GM18498 (cell line): ENCODE measurements at regions not wholly inside any gene's neighbourhood (a gene's known extent, or its start where the extent isn't known, plus 50 kb on each side); places are given as distances from the start of the nearest gene placed in this dataset.
"Not testable (repeated sequence)": the region's sequence is repeated elsewhere in the genome, so short reads cannot be mapped to it uniquely, and the experiment has no call there.

ENCODE experiments used
- ATAC-seq: cut with Tn5 transposase; IDR thresholded peaks from one replicate; pipeline ENCODE4 v1.9.1; 2021; ENCODE audit warnings: mild to moderate bottlenecking, moderate library complexity; ENCODE audit not compliant: unreplicated experiment

- no peak for ATAC-seq
Measured at GRCh38 chr10:25797888-25798429, 136.1 kb upstream of the MYO3A start.

DNA sequence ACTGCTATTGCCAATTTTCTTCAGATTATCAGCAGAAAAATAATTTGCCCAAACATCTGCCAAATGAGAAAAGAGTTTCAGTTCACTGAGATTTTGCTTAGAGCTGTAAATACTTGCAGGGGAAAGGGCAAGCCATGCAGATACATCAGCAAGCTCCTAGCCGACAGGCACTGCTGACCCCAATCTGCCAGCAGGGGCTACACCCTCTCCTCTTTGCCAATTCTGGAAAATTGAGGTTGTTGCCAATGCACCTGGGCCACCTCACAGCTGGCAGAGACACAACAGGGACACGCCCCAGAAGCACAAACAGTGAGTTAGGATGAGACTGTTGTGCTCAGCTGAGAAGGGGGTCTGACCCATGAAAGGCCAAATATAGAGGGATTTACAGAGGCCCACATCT, 129.5 kb upstream of the MYO3A start:
- ATAC-seq, result no peak

DNA sequence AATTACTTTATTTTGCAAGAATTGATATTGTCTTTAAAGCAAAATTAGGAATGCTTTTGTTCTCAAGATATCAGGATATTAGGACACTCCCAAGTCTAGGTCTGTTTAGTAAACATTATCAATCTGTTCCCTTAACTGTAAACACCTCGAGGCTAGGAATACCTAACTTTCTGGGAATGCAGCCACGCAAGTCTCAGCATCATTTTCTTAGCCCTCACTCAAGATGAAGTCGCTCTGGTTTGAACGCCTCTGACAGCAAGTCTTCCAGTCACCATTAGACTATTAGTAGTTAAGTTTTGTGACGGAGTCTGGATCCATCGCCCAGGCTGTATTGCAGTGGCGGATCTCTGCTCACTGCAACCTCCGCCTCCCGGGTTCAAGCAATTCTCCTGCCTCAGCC, 128.0 kb upstream of the MYO3A start:
- no peak for ATAC-seq

DNA sequence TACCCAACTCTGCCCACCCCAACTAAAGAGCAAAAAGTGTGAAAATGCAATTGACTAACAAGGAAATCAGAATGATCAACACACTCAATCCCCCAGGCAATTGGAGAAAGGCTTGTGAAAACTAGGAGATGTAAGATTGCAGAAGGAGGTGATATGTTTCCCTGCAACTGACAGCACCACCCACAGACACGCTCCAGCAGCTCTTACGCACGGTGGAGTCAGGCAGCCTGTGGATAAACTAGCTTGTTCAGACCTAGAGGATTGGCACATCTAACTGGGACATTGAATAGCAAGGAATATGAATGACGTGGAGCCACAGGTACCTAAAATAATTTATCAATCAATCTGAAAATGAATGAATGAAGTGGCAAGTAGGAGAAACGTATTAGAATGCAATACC, 125.7 kb upstream of the MYO3A start:
- no peak for ATAC-seq

GRCh38 chr10:25811052-25811685, 122.9 kb upstream of the MYO3A start:
- ATAC-seq, result no peak

DNA sequence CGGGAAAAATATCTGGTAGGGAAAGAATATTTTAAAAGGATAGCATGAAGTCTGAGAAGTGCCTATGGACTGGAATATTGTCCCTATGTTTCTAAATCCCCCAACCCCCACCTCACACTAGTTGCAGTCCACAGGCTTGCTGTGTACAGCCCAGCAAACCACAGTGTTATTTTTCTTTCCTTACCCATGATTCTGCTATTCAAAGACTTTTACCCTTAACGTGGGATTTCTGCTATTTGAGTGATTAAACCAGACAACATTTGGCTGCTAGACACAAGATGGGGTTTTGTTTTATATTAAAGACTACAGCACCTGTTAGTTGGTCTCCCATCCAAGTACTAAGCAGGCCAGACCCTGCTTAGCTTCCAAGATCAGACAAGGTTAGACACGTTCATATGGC, 120.5 kb upstream of the MYO3A start:
- ATAC-seq, result no peak

- ATAC-seq, result no peak
Measured at GRCh38 chr10:25815236-25815635, 118.8 kb upstream of the MYO3A start.

DNA sequence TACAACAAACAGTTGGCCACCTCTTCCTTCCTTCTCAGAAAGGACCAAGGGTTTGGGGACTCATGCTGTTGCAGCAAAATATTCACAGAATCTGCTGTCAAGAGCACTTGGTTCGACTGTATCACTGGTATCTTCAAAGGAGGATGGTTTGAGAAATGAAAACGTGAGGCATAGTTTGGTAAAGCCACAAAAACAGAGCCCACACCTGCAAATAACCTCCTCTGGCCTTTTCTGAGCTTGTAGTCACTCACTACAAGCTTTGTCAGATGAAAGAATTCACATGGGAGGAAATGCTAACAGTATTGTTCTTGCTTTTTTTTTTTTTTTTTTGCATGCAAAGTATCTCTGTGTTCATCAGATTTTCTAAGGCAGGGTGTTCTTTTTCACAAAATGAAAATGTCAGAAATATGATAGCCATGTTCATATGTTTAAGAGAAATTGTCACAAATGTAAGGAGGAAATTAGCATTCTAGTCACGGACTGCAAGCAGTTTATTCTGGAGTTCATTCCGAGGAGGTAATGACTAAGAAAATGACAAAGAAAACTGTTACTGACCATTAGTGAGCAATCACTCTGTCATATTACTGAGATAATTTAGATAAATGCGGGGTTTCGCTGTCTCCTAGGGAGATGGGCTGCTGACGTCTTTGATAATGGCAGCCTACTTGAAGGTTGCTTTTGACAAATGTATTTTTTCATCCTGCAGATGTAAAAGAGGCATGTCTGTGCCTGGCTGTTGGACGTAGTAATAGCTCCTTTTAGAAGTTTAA, 117.8 kb upstream of the MYO3A start:
- no peak for ATAC-seq

GRCh38 chr10:25817200-25817599, 116.8 kb upstream of the MYO3A start:
- no peak for ATAC-seq

DNA sequence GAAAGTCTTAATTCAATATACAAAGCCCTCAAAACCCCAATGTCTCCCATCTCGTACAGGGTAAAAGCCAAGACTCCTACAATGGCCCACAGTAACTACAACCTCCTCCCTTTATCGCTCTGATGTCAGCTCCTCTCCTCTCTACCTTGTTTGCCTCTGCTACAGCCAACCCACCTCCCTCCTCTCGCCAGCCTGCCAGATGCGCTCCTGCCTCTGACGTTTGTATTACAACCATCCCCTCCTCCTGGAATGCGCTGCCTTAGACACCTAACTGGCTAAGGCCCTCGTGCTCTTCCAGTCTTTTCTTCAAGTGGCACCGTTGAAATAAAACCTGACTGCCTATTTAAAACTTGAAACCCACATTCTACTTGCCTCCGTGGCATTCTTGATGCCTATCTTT, 115.3 kb upstream of the MYO3A start:
- ATAC-seq, result no peak

- ATAC-seq, result no peak
Measured at GRCh38 chr10:25820472-25820871, 113.6 kb upstream of the MYO3A start.

- no peak for ATAC-seq
Measured at GRCh38 chr10:25820874-25821273, 113.2 kb upstream of the MYO3A start.

- ATAC-seq, result no peak
Measured at GRCh38 chr10:25824050-25824449, 110.0 kb upstream of the MYO3A start.

DNA sequence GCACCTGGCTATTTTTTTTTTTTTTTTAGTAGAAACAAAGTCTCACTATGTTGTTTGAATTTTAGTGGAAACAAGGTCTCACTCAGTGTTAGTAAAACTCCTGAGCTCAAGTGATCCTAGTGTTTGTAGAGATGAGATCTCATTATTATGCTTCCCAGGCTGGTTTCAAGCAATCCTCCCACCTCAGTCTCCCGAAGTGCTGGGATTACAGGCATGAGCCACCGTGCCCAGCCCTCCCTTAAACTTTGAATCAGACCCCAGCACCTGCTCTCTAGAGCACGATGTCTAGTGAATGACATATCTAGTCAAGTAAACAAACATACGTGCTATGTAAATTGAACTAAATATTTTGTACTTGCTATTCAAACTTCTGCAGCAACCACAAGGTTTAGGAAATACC, 105.6 kb upstream of the MYO3A start:
- no peak for ATAC-seq

GRCh38 chr10:25831080-25831479, 102.9 kb upstream of the MYO3A start:
- ATAC-seq, result no peak

GRCh38 chr10:25839683-25840082, 94.3 kb upstream of the MYO3A start:
- no peak for ATAC-seq

DNA sequence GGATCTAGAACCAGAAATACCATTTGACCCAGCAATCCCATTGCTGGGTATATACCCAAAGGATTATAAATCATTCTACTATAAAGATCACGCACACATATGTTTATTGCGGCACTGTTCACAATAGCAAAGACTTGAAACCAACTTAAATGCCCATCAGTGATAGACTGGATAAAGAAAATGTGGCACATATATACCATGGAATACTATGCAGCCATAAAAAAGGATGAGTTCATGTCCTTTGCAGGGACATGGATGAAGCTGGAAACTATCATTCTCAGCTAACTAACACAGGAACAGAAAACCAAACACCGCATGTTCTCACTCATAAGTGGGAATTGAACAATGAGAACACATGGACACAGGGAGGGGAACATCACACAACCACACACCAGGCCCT, 93.2 kb upstream of the MYO3A start:
- not testable (repeated sequence) for ATAC-seq

DNA sequence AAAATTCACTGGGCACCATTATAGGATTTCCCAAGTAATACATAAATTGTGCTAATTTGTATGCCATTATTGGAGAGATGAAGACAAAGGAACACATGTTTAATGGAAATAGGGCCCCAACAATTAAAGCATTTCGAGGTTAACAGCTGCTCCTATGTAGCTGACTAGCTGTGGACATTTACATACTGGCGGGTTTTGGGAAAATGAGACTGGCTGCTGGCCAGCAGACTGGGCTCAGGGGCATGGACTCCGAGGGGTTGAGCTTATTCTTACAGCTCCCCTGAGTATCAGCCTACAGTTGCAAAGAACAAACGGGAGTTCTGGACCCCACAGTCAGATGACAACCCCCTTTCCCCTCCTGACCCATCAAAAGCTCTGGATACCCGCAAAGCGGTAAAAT, 91.9 kb upstream of the MYO3A start:
- no peak for ATAC-seq

GRCh38 chr10:25843551-25844170, 90.4 kb upstream of the MYO3A start:
- no peak for ATAC-seq

DNA sequence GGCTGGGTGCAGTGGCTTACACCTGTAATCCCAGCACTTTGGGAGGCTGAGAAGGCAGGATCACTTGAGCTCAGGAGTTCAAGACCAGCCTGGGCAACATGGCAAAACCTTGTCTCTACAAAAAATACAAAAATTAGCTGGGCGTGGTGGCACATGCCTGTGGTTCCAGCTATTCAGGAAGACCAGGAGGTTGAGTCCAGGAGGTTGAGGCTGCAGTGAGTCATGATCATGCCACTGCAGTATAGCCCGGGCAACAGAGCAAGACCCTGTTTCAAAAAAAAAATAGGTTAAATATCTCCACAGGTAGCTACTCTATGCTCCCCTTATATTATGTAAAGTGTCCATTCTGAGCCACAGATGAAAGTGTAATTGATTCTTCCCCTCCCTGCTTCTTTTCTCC, 89.3 kb upstream of the MYO3A start:
- not testable (repeated sequence) for ATAC-seq

GRCh38 chr10:25849268-25849667, 84.8 kb upstream of the MYO3A start:
- no peak for ATAC-seq

GRCh38 chr10:25849988-25850387, 84.0 kb upstream of the MYO3A start:
- no peak for ATAC-seq
